T-cell (primary cell): ENCODE measurements at regions not wholly inside any gene's neighbourhood (a gene's known extent, or its start where the extent isn't known, plus 50 kb on each side); places are given as distances from the start of the nearest gene placed in this dataset.

Source experiments
- ATAC-seq, 4 experiments: fragments of 200-7000 bp in 3 of 4; fragments of 150-1000 bp in 1 of 4; cut with Tn5 transposase; replicated peaks in 1 of 4; 1 replicate in 3 of 4; 2 replicates in 1 of 4; pipeline ENCODE4 v1.10.0; 2021; ENCODE audit warnings: moderate library complexity in 3 of 4, mild to moderate bottlenecking in 2 of 4, moderate number of reproducible peaks in 1 of 4
- CTCF ChIA-PET, 2 donors: fragments of 300-600 bp; sonication (Branson Sonifier 250); formaldehyde crosslinking; loops; one replicate each; lab custom pipeline; 2022; ENCODE audit warnings: antibody characterized with exemption in 2 of 2; lab: Charles Lee
- POLR2A ChIA-PET, 2 donors: fragments of 300-600 bp; sonication (Branson Sonifier 250); formaldehyde crosslinking; loops; one replicate each; lab custom pipeline; 2022; ENCODE audit warnings: antibody characterized with exemption in 2 of 2; lab: Charles Lee
- DNase-seq, 35 experiments: peaks; one replicate each; pipeline versions ENCODE4 v3.0.0 to v3.0.0-alpha.2; 2013 to 2023
- H3K27ac ChIP-seq: one replicate; pipeline ENCODE4 v1.5.1; 2013; ENCODE audit warnings: low read length
- H3K27me3 ChIP-seq, 2 experiments: replicated peaks in 1 of 2; 1 replicate in 1 of 2; 2 replicates in 1 of 2; pipeline versions ENCODE4 v1.6.1 to v1.7.0; 2013; ENCODE audit warnings: low read length in 1 of 2, mixed read lengths in 1 of 2; ENCODE audit not compliant: control insufficient read depth in 2 of 2, insufficient read depth in 2 of 2; ENCODE audit errors: extremely low read depth in 1 of 2
- H3K36me3 ChIP-seq, 2 donors: 1 replicate in 1 of 2; 2 replicates in 1 of 2; pipeline versions ENCODE4 v1.6.1 to v1.7.0; 2013; ENCODE audit warnings: low read length in 1 of 2; ENCODE audit not compliant: control insufficient read depth in 2 of 2, insufficient read depth in 1 of 2; ENCODE audit errors: extremely low read depth in 1 of 2
- H3K4me1 ChIP-seq, 2 experiments: 1 replicate in 1 of 2; 2 replicates in 1 of 2; pipeline versions ENCODE4 v1.6.1 to v1.7.0; 2013; ENCODE audit warnings: low read length in 2 of 2, mixed read lengths in 1 of 2; ENCODE audit not compliant: insufficient read depth in 2 of 2, control insufficient read depth in 1 of 2; ENCODE audit errors: extremely low read depth in 1 of 2
- H3K4me3 ChIP-seq, 2 donors: 1 replicate in 1 of 2; 2 replicates in 1 of 2; pipeline versions ENCODE4 v1.5.1 to v1.7.0; 2013; ENCODE audit warnings: mild to moderate bottlenecking in 2 of 2, low read length in 1 of 2, moderate library complexity in 1 of 2; ENCODE audit not compliant: control insufficient read depth in 1 of 2; ENCODE audit errors: extremely low read depth in 1 of 2
- H3K9me3 ChIP-seq: 2 replicates; pipeline ENCODE4 v1.7.0; 2013
- H3K27ac Mint-ChIP-seq, 2 donors: one replicate each; pipeline ENCODE4 v1.8.0; 2020 to 2021; ENCODE audit warnings: mild to moderate bottlenecking in 2 of 2, mixed read lengths in 2 of 2
- H3K27me3 Mint-ChIP-seq, 2 donors: one replicate each; pipeline ENCODE4 v1.8.0; 2021 to 2022; ENCODE audit warnings: mixed read lengths in 2 of 2
- H3K36me3 Mint-ChIP-seq: one replicate; pipeline ENCODE4 v1.8.0; 2021; ENCODE audit warnings: mixed read lengths
- H3K4me1 Mint-ChIP-seq, 3 donors: one replicate each; pipeline ENCODE4 v1.8.0; 2020 to 2022; ENCODE audit warnings: mixed read lengths in 3 of 3, mild to moderate bottlenecking in 1 of 3
- H3K4me3 Mint-ChIP-seq, 3 donors: one replicate each; pipeline ENCODE4 v1.8.0; 2020 to 2022; ENCODE audit warnings: mild to moderate bottlenecking in 3 of 3, mixed read lengths in 3 of 3, moderate library complexity in 3 of 3
- H3K9me3 Mint-ChIP-seq, 3 donors: one replicate each; pipeline ENCODE4 v1.8.0; 2020 to 2022; ENCODE audit warnings: mixed read lengths in 3 of 3
- WGBS: methylation state at CpG from one replicate; pipeline ENCODE4 v1.1.5; 2013; ENCODE audit warnings: missing lambda C conversion rate; ENCODE audit not compliant: insufficient coverage; 5-methylcytosine and 5-hydroxymethylcytosine counted together

DNA sequence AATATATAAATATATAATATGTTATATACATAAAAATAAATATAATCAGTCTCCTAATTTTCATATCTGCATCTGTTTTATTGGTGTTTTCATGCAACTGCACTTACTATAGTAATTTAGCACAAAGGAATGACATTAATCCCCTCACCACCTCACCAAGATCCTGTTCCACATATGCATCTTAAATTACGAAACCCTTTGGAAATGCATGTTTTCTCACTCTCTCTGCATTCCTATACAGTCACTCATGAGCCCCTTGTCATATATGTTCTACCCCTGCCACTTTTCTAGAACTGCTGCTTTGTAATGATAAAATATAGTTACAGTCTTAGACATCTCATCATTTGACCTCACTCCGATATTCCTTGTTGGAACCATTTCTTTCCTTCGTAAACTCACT, 728.7 kb upstream of the SLIT2 start:
- Mint-ChIP-seq H3K9me3 (peaks cover 11 to 19% (median 14%) of the 10 kb centered on the region in 3 donors), H3K4me1 (no peaks in the 10 kb centered on the region), H3K27ac (no peak overlapping the region), H3K4me3 (no peak overlapping the region), H3K36me3 (no peaks in the 10 kb centered on the region), H3K27me3 (no peaks in the 10 kb centered on the region)
- H3K9me3 ChIP-seq, result no peaks in the 10 kb centered on the region
- H3K27me3 ChIP-seq, result no peaks in the 10 kb centered on the region
- ATAC-seq (no peak), DNase-seq (no peak)
- CTCF ChIA-PET, result no interaction called here
- H3K4me3 ChIP-seq, result no peak overlapping the region
- H3K27ac ChIP-seq, result no peak overlapping the region
- 100% methylated on average over 2 of the region's 3 CpGs for WGBS
- no peaks in the 10 kb centered on the region for H3K4me1 ChIP-seq
- POLR2A ChIA-PET, result no interaction called here
- H3K36me3 ChIP-seq, result no peaks in the 10 kb centered on the region

DNA sequence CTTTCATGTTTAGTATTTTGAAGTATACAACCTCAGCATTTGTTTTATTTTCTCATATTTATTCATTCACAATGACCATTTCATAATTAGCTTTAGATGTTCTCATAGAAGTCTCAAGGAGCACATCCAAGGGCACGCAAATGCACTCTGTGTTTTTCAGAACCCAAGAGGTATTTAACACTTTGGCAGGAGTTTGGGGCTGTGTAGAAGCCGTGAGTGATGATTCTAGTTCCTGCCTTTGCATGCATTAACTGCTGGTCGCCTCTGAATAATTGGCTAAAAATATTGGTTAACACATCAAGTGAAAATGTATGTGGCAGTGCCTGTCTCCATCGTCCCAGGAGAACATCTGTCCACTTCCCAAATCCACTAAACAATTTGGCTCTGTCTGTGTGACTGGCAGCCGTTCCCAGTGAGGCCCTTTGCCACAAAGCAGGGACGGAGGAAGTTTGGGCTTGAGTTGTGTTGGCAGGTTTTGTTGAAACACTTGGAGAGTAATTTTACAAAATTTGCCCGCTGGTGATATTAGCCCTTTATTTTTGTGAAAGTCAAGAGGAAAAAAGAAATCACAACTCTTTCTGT, 730.7 kb upstream of the SLIT2 start:
- H3K4me1 ChIP-seq, result no peaks in the 10 kb centered on the region
- no peaks in the 10 kb centered on the region for H3K27me3 Mint-ChIP-seq
- no peaks in the 10 kb centered on the region for H3K9me3 ChIP-seq
- ChIA-PET CTCF (interaction anchor here in 1 of 2 donors (0.6 kb wide), 1 partner anchor 9 kb away, joined by 4 read pairs; no protein-coding TSS in a partner anchor), POLR2A (no interaction called here)
- no peak overlapping the region for H3K27ac Mint-ChIP-seq
- ATAC-seq (no peak), DNase-seq (no peak)
- no peak overlapping the region for H3K27ac ChIP-seq
- H3K36me3 ChIP-seq, result no peaks in the 10 kb centered on the region
- H3K9me3 Mint-ChIP-seq, result peaks cover 19 to 21% (median 19%) of the 10 kb centered on the region in 3 donors
- H3K36me3 Mint-ChIP-seq, result no peaks in the 10 kb centered on the region
- no peak overlapping the region for H3K4me3 Mint-ChIP-seq
- H3K4me1 Mint-ChIP-seq, result no peaks in the 10 kb centered on the region
- H3K27me3 ChIP-seq, result no peaks in the 10 kb centered on the region
- H3K4me3 ChIP-seq, result no peak overlapping the region
- 69% methylated on average over 2 of the region's 7 CpGs for WGBS

GRCh38 chr4:19514276-19515070, 737.2 kb upstream of the SLIT2 start:
- CTCF ChIA-PET, result interaction anchor here in 1 of 2 donors (0.5 kb wide), 1 partner anchor 1955 kb away, joined by 3 read pairs; no protein-coding TSS in a partner anchor
- no peaks in the 10 kb centered on the region for H3K27me3 Mint-ChIP-seq
- peaks cover 13 to 26% (median 23%) of the 10 kb centered on the region in 3 donors for H3K9me3 Mint-ChIP-seq
- no peak overlapping the region for H3K4me3 ChIP-seq
- no peaks in the 10 kb centered on the region for H3K36me3 Mint-ChIP-seq
- no peaks in the 10 kb centered on the region for H3K9me3 ChIP-seq
- no peak for DNase-seq
- no peak for ATAC-seq
- POLR2A ChIA-PET, result no interaction called here
- H3K27ac Mint-ChIP-seq, result no peak overlapping the region
- H3K4me1 Mint-ChIP-seq, result no peaks in the 10 kb centered on the region
- WGBS, result no CpG with 5 or more reads among the region's 1 CpG
- no peaks in the 10 kb centered on the region for H3K27me3 ChIP-seq
- H3K36me3 ChIP-seq, result no peaks in the 10 kb centered on the region
- no peak overlapping the region for H3K4me3 Mint-ChIP-seq
- H3K27ac ChIP-seq, result no peak overlapping the region
- H3K4me1 ChIP-seq, result no peaks in the 10 kb centered on the region

- no CpG with 5 or more reads among the region's 1 CpG for WGBS
- no peak for DNase-seq
Measured at GRCh38 chr4:19512086-19512485, 739.6 kb upstream of the SLIT2 start.

DNA sequence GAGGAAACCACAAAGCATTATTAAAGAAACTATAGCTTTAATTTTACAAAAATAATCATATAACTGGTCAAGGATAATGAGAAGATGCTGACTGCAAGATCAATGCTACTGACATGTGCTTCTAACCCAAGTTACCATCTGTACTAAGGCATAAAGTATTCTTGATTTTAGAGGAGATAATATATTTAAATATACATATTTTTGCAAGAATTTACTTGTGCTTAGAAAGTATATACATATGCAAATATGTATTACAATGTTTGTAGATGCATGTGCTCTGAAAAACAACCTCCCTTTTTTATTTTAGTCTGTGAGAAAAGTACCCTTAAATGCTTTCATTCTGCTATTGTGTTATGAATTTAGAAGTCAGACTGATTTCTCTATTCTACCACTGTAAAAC, 740.7 kb upstream of the SLIT2 start:
- Histone ChIP-seq H3K4me3 (no peak overlapping the region), H3K27me3 (no peaks in the 10 kb centered on the region), H3K4me1 (no peaks in the 10 kb centered on the region), H3K36me3 (no peaks in the 10 kb centered on the region), H3K9me3 (no peaks in the 10 kb centered on the region), H3K27ac (no peak overlapping the region)
- no peak overlapping the region for H3K27ac Mint-ChIP-seq
- DNase-seq (no peak), ATAC-seq (no peak)
- no peak overlapping the region for H3K4me3 Mint-ChIP-seq
- CTCF ChIA-PET, result no interaction called here
- H3K27me3 Mint-ChIP-seq, result no peaks in the 10 kb centered on the region
- POLR2A ChIA-PET, result no interaction called here
- H3K9me3 Mint-ChIP-seq, result peaks cover 7 to 17% (median 15%) of the 10 kb centered on the region in 3 donors
- no peaks in the 10 kb centered on the region for H3K4me1 Mint-ChIP-seq
- H3K36me3 Mint-ChIP-seq, result no peaks in the 10 kb centered on the region

More at GRCh38 chr4:19512086-19512485, 739.6 kb upstream of the SLIT2 start:
- Histone ChIP-seq H3K27ac (no peak overlapping the region), H3K9me3 (no peaks in the 10 kb centered on the region), H3K36me3 (no peaks in the 10 kb centered on the region), H3K4me1 (no peaks in the 10 kb centered on the region), H3K4me3 (no peak overlapping the region), H3K27me3 (no peaks in the 10 kb centered on the region)
- Mint-ChIP-seq H3K27me3 (no peaks in the 10 kb centered on the region), H3K4me3 (no peak overlapping the region), H3K4me1 (no peaks in the 10 kb centered on the region), H3K9me3 (peaks cover 8 to 21% (median 20%) of the 10 kb centered on the region in 3 donors), H3K27ac (no peak overlapping the region), H3K36me3 (no peaks in the 10 kb centered on the region)
- no peak for ATAC-seq
- CTCF ChIA-PET, result interaction anchor here in 1 of 2 donors (0.7 kb wide), 1 partner anchor 8 kb away, joined by 4 read pairs; no protein-coding TSS in a partner anchor
- POLR2A ChIA-PET, result no interaction called here

DNA sequence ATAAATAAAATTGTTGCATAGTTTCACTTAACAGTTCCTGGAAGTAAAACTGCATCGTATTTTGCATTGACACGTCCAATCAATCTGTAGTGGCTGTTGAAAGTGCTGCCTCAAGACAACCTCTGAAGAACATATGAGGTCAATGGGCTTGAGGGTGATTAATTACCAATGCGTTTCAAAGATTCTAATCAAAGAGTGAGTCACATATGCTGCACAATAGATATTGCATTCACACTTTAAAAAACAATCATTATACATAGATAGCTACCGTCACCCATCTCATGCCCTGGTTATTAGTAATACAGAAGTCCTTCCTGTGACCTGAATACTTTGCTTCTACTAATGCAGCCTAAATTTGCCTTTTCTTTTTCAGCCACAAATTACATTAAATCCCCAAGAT, 743.3 kb upstream of the SLIT2 start:
- Mint-ChIP-seq H3K4me1 (no peaks in the 10 kb centered on the region), H3K4me3 (no peak overlapping the region), H3K9me3 (peaks cover 9 to 16% (median 15%) of the 10 kb centered on the region in 3 donors), H3K36me3 (no peaks in the 10 kb centered on the region), H3K27ac (no peak overlapping the region), H3K27me3 (no peaks in the 10 kb centered on the region)
- DNase-seq (no peak), ATAC-seq (no peak)
- H3K4me1 ChIP-seq, result no peaks in the 10 kb centered on the region
- WGBS, result 100% methylated on average over 1 of the region's 4 CpGs
- H3K9me3 ChIP-seq, result no peaks in the 10 kb centered on the region
- no peaks in the 10 kb centered on the region for H3K27me3 ChIP-seq
- ChIA-PET POLR2A (interaction anchor here in 1 of 2 donors (0.6 kb wide), 1 partner anchor 20 kb away, joined by 6 read pairs; no protein-coding TSS in a partner anchor), CTCF (no interaction called here)
- no peak overlapping the region for H3K4me3 ChIP-seq
- no peak overlapping the region for H3K27ac ChIP-seq
- no peaks in the 10 kb centered on the region for H3K36me3 ChIP-seq
